K562 (cell line): ENCODE measurements at regions not wholly inside any gene's neighbourhood (a gene's known extent, or its start where the extent isn't known, plus 50 kb on each side); places are given as distances from the start of the nearest gene placed in this dataset.
A peak's percentile ranks its signal among the peaks of the same experiment; 100 is the strongest.

Experiments used
- BRD9 ChIP-seq: fragments of 450-650 bp; IDR thresholded peaks from 2 replicates; pipeline ENCODE4 v1.6.1; 2018; ENCODE audit warnings: low read depth; ENCODE audit not compliant: partially characterized antibody
- CBFA2T3 ChIP-seq: fragments of 450-650 bp; IDR thresholded peaks from 2 replicates; pipeline ENCODE4 v1.6.1; 2017
- E2F3 ChIP-seq: fragments of 250-450 bp; sonication (Bioruptor Pico); IDR thresholded peaks from 2 replicates; pipeline ENCODE4 v1.4.0; 2020; ENCODE audit warnings: mild to moderate bottlenecking
- EGR1 ChIP-seq: fragments of 450-650 bp; conservative IDR thresholded peaks from 2 replicates; pipeline ENCODE4 v1.6.1; 2017; ENCODE audit warnings: mild to moderate bottlenecking
- GABPB1 ChIP-seq: sonication (generic); formaldehyde crosslinking; IDR thresholded peaks from 2 replicates; pipeline ENCODE4 v1.8.0; 2022; ENCODE audit warnings: mild to moderate bottlenecking, missing genetic modification reagents
- HDAC6 ChIP-seq: IDR thresholded peaks from 2 replicates; pipeline ENCODE4 v1.6.1; 2012; ENCODE audit warnings: low read depth, mild to moderate bottlenecking, control low read depth, inconsistent platforms, low read length, moderate library complexity
- MAFF ChIP-seq: IDR thresholded peaks from 2 replicates; pipeline ENCODE4 v1.6.1; 2012; ENCODE audit warnings: low read length, improper control_type of control experiment
- MAFG ChIP-seq: fragments of 450-650 bp; conservative IDR thresholded peaks from 2 replicates; pipeline ENCODE4 v1.6.1; 2016; ENCODE audit warnings: missing genetic modification characterization, missing compliant biosample characterization
- MAFK ChIP-seq: IDR thresholded peaks from 2 replicates; pipeline ENCODE4 v1.6.1; 2011; ENCODE audit warnings: low read length, improper control_type of control experiment
- MCM5 ChIP-seq: fragments of 450-650 bp; IDR thresholded peaks from 2 replicates; pipeline ENCODE4 v1.6.1; 2016; ENCODE audit warnings: low read depth
- MLLT1 ChIP-seq, 2 experiments: fragments of 450-650 bp; IDR thresholded peaks; 2 replicates each; pipeline ENCODE4 v1.6.1; 2016
- NKRF ChIP-seq: fragments of 450-650 bp; IDR thresholded peaks from 2 replicates; pipeline ENCODE4 v1.6.1; 2016; ENCODE audit warnings: borderline replicate concordance
- NR2C1 ChIP-seq, 2 experiments: fragments of 450-650 bp; IDR thresholded peaks; 2 replicates each; pipeline ENCODE4 v1.6.1; 2017; ENCODE audit warnings: mild to moderate bottlenecking in 2 of 2, antibody characterized with exemption in 1 of 2, inconsistent platforms in 1 of 2, missing compliant biosample characterization in 1 of 2, missing genetic modification characterization in 1 of 2
- SPI1 ChIP-seq: IDR thresholded peaks from 2 replicates; pipeline ENCODE4 v1.6.1; 2011; ENCODE audit warnings: low read depth, low read length, control low read depth, borderline replicate concordance
- ZC3H8 ChIP-seq: fragments of 450-650 bp; IDR thresholded peaks from 2 replicates; pipeline ENCODE4 v1.6.1; 2017
- ZNF12 ChIP-seq: sonication (generic); formaldehyde crosslinking; IDR thresholded peaks from 2 replicates; pipeline ENCODE4 v1.4.0; 2020; ENCODE audit warnings: mild to moderate bottlenecking, missing genetic modification reagents
- TF ChIP-seq, protein P1 (sequence below): fragments of 450-650 bp; formaldehyde crosslinking; IDR thresholded peaks from 2 replicates; pipeline ENCODE4 v1.4.0; 2022; ENCODE audit warnings: missing genetic modification characterization
- TF ChIP-seq, protein P2 (sequence below): sonication (generic); formaldehyde crosslinking; IDR thresholded peaks from 2 replicates; pipeline ENCODE4 v1.8.0; 2022; ENCODE audit warnings: missing genetic modification reagents, mild to moderate bottlenecking, borderline replicate concordance
- TF ChIP-seq, protein P3 (sequence below): fragments of 250-450 bp; sonication (Bioruptor Pico); IDR thresholded peaks from 2 replicates; pipeline ENCODE4 v1.8.0; 2022; ENCODE audit warnings: inconsistent platforms

DNA sequence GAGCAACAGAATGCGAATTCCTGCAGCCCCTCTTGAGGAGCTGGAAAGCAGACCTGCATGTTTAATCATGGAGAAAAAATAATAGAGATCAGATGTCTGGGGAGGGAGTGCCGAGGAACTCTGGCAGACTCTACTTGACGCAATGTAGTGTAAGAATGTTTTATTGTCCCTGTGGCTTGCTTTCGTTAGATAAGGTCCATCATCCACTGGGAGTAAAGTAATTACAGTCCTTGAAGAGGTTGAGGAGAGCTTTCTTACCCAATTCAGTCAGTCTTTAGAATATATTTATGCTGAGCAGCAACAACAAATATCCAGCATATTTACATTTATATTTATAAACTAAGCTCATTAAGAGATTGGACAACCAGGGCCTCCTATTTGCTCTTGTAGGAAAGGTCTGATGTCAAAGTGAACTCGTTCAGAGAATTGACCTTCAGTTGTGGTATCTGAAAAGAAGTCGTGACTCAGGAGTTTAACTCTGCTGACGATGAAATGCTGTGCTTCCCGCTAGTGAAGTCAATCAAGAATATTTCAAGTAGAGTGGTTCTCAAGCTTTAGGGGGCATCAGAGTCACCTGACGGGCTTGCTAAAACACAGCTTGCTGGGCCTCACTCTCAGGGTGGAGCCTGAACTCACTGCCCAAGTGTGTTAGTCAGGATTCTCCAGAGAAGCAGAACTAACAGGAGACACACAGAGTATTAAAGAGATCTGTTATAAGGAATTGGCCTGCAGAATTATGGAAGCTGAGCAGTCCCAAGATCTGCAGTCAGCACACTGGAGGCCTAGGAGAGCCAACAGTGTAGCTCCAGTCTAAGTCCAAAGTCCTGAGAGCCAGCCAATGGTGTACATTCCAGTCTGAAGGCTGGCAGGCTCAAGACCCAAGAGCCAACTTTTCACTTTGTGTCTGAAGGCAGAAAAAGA is 139.3 kb upstream of the LMNTD1 start (continued):
- TF ChIP-seq MAFK (peak; percentile 75), GABPB1 (CRISPR knock-in tag) (no peak), BRD9 (peak; percentile 26), SPI1 (no peak), CBFA2T3 (peak; percentile 21; the same call in 1 of the 2 replicates), EGR1 (no peak), E2F3 (no peak), NKRF (no peak), MLLT1 (IDR thresholded peaks at IDR 0.05) (no peak), MAFG (tag) (peak; percentile 87), ZNF12 (CRISPR knock-in tag) (no peak), ZC3H8 (no peak), NR2C1 (IDR thresholded peaks at IDR 0.05) (no peak), NR2C1 (tag; IDR thresholded peaks at IDR 0.05) (0 out of 2 replicates have a peak, but pooled peaks have one; percentile 13), HDAC6 (no peak), MCM5 (no peak), MAFF (peak; percentile 43; the same call in 1 of the 2 replicates)
- TF ChIP-seq, protein P1, sequence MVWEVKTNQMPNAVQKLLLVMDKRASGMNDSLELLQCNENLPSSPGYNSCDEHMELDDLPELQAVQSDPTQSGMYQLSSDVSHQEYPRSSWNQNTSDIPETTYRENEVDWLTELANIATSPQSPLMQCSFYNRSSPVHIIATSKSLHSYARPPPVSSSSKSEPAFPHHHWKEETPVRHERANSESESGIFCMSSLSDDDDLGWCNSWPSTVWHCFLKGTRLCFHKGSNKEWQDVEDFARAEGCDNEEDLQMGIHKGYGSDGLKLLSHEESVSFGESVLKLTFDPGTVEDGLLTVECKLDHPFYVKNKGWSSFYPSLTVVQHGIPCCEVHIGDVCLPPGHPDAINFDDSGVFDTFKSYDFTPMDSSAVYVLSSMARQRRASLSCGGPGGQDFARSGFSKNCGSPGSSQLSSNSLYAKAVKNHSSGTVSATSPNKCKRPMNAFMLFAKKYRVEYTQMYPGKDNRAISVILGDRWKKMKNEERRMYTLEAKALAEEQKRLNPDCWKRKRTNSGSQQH (CRISPR knock-in tag): no peak
- TF ChIP-seq, protein P2, sequence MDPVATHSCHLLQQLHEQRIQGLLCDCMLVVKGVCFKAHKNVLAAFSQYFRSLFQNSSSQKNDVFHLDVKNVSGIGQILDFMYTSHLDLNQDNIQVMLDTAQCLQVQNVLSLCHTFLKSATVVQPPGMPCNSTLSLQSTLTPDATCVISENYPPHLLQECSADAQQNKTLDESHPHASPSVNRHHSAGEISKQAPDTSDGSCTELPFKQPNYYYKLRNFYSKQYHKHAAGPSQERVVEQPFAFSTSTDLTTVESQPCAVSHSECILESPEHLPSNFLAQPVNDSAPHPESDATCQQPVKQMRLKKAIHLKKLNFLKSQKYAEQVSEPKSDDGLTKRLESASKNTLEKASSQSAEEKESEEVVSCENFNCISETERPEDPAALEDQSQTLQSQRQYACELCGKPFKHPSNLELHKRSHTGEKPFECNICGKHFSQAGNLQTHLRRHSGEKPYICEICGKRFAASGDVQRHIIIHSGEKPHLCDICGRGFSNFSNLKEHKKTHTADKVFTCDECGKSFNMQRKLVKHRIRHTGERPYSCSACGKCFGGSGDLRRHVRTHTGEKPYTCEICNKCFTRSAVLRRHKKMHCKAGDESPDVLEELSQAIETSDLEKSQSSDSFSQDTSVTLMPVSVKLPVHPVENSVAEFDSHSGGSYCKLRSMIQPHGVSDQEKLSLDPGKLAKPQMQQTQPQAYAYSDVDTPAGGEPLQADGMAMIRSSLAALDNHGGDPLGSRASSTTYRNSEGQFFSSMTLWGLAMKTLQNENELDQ (CRISPR knock-in tag): no peak
- TF ChIP-seq, protein P3, sequence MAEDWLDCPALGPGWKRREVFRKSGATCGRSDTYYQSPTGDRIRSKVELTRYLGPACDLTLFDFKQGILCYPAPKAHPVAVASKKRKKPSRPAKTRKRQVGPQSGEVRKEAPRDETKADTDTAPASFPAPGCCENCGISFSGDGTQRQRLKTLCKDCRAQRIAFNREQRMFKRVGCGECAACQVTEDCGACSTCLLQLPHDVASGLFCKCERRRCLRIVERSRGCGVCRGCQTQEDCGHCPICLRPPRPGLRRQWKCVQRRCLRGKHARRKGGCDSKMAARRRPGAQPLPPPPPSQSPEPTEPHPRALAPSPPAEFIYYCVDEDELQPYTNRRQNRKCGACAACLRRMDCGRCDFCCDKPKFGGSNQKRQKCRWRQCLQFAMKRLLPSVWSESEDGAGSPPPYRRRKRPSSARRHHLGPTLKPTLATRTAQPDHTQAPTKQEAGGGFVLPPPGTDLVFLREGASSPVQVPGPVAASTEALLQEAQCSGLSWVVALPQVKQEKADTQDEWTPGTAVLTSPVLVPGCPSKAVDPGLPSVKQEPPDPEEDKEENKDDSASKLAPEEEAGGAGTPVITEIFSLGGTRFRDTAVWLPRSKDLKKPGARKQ (CRISPR knock-in tag): no peak
